ENCODE measurements at regions not wholly inside any gene's neighbourhood (a gene's known extent, or its start where the extent isn't known, plus 50 kb on each side); places are given as distances from the start of the nearest gene placed in this dataset.

DNA sequence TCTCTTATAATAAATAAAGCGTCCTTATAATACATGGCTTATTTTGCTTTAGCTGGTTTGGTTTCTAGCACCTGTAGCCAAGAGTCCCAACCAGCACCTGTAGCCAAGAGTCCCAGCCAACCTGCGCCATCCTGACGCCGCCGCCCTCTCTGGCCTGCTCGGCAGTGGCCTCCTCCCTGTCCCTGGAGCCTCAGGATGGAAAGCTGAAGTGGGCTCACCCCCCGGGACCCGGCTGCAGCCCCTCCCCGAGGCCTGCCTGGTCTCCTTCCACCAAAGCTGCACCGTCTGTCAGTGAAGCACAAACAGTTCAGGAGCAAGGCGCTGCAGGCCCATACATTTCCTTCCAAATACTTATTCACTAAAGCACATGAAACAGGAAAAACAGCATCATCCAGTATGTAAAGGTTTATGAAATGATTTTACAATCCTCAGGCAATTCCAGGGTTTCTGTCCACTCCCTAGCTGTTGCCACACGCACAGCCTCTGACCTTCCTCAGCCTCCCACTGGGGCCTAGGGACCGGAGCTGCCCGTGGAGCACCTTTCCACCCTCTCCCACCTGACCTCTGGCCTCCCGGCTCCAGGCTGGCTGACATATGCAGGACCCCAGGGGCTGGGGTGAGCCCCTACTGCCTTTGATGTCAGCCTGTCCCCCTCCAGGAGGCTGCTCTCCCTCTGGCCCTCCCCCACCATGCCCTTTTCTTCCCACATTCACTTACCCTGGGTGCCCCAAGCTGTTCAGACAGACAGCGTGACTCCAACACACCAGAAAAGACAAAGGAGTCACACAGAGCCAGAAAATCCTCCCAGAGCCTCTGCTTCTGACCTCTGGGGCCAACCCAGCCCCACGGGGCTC is 149.6 kb upstream of the PPP2R2D start:
- TF ChIP-seq GATA3 (IDR thresholded peaks at IDR 0.05; ENCODE audit: low read depth, low read length) (no peak), GATA2 (IDR thresholded peaks at IDR 0.05; ENCODE audit: low read depth, low read length) (no peak)

- TF ChIP-seq GATA2 (IDR thresholded peaks at IDR 0.05; ENCODE audit: low read depth, low read length) (no peak), GATA3 (IDR thresholded peaks at IDR 0.05; ENCODE audit: low read depth, low read length) (no peak)
Measured at GRCh38 chr10:131751827-131752775, 148.7 kb upstream of the PPP2R2D start.

DNA sequence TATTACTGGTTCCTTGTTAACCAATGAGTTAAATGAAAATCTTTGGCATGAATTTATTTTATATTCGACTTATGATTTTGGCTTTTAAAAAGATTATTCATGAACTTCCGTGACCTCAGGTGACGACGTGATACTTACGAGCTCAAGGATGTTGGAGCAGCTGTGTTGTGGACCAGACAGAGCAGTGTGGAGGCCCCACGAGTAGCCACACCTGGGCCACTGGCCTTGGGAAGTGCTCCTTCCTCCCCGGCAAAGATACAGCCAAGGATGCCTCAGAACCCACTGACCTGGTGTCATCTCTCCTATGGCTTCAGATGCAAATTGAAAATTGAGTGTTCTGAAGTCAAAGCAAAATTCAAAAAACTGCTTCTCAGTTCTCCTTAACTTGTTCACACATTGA is 147.5 kb upstream of the PPP2R2D start:
- TF ChIP-seq GATA2 (IDR thresholded peaks at IDR 0.05; ENCODE audit: low read depth, low read length) (no peak), GATA3 (IDR thresholded peaks at IDR 0.05; ENCODE audit: low read depth, low read length) (no peak)

DNA sequence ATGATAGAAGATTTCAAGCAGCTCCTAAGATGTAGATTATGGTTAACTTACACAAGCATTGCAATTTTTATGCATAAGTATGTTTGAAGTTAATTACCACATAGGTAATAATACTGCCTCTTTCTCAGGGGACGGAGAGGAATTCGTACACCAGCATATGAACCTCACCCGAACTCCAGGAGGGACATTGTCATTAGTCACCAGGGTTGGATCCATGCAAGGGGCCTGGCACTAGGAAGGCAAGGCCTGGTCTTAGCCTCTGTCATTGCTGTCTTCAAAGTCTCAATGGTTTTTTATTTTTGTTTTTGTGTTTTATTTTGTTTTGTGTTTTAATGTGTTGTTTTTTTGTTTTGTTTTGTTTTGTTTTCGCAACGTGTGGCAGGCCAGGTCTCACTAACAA is 145.6 kb upstream of the PPP2R2D start:
- TF ChIP-seq GATA3 (IDR thresholded peaks at IDR 0.05; ENCODE audit: low read depth, low read length) (no peak), GATA2 (IDR thresholded peaks at IDR 0.05; ENCODE audit: low read depth, low read length) (no peak)

- TF ChIP-seq GATA2 (IDR thresholded peaks at IDR 0.05; ENCODE audit: low read depth, low read length) (no peak), GATA3 (IDR thresholded peaks at IDR 0.05; ENCODE audit: low read depth, low read length) (no peak)
Measured at GRCh38 chr10:131757285-131758058, 143.3 kb upstream of the PPP2R2D start.

DNA sequence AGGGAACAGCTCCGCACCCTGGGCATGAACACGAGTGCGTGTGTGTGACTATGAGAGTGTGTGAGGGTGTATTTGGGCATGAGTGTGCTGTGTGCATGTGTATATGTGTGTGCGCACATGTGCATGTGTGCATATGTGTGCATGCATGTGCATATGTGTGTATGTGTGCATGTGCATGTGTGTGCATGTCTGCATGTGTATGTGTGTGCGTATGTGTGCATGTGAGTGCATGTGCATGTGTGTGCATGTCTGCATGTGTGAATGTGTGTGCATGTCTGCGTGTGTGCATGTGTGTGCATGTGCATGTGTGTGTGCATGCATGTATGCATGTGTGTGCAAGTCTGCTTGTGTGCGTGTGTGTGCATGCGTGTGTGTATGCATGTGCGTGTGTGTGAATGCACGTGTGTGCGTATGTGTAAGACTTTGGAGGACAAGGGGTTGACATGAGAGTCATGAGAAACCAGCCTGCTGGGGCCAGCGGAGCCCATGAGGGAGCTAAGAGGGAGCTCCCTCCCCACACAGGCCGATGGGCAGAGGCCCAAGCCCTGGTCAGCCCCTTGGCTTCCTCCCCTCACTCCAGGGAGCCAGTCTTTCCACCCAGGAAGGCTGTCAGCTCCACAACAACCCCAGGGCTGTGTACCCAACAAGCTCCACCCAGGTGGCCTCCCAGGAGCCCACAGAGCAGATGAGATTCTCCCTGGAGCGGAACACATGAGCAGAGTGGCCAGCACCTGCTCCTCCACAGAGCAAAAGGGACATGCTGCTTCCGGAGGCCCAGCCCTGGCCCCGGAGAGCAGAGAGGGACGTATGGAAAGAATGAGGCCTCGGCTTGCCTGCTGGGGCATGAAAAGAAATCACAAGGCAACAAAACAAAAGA is 142.5 kb upstream of the PPP2R2D start:
- TF ChIP-seq GATA2 (IDR thresholded peaks at IDR 0.05; ENCODE audit: low read depth, low read length) (no peak), GATA3 (IDR thresholded peaks at IDR 0.05; ENCODE audit: low read depth, low read length) (no peak)

- TF ChIP-seq GATA3 (IDR thresholded peaks at IDR 0.05; ENCODE audit: low read depth, low read length), result no peak
- no peak for TF ChIP-seq GATA2 (IDR thresholded peaks at IDR 0.05; ENCODE audit: low read depth, low read length)
Measured at GRCh38 chr10:131758939-131759301, 141.9 kb upstream of the PPP2R2D start.

DNA sequence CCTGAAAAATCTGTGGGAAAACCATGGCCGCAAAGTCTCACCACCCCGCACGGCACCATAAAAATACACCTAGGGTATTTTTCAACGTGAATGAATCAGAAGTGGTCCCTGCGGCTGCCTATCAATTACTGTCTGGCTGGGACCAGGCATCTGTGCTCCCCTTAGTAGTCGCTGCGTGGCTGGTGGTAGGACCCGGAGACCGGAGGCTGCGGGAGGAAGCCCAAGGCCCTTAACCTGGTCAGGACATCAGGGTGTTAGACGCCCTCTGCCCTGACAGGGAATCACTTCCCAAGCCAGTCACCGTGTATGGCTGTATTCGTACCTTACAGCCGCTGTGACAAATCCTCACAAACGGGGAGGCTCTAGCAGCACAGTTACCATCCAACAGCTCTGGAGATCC is 141.5 kb upstream of the PPP2R2D start:
- TF ChIP-seq GATA2 (IDR thresholded peaks at IDR 0.05; ENCODE audit: low read depth, low read length) (no peak), GATA3 (IDR thresholded peaks at IDR 0.05; ENCODE audit: low read depth, low read length) (no peak)

DNA sequence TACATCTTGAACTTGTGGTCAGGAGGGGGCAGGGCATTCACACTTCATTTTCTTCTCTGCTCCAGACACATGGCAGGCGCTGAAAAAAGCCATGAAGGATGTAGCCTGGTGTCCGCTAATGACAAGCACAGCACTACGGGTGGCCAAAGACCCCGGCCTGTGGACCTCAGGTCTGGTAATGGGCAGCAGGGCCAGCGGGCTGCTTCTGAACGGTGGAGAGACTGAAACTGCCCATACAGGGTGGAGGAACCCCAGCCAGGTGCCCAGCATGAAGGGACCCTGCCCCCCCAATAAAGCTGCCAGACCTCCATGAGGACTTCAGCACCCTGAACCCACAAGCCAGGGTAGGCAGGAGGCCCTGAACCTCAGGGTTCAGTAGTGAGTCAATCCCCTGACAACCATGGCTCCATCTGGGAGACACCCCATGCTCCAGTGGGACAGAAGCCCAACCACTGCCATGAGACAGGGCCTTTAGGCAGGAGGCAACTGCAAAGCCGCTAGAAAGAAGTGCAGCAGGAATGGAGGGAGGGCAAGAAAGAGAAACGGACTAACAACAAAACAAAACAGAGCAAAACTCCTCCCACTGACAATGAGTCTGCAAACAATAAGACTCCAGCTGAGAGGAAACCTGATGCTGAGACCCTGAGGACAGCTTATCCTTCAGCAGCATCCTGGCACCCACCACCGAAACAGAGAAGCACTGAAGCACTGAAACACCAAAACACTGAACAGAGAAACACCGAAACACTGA is 140.2 kb upstream of the PPP2R2D start:
- TF ChIP-seq GATA2 (IDR thresholded peaks at IDR 0.05; ENCODE audit: low read depth, low read length), result no peak
- no peak for TF ChIP-seq GATA3 (IDR thresholded peaks at IDR 0.05; ENCODE audit: low read depth, low read length)

GRCh38 chr10:131762789-131763696 is 137.8 kb upstream of the PPP2R2D start:
- no peak for TF ChIP-seq GATA2 (IDR thresholded peaks at IDR 0.05; ENCODE audit: low read depth, low read length)
- TF ChIP-seq GATA3 (IDR thresholded peaks at IDR 0.05; ENCODE audit: low read depth, low read length), result no peak

DNA sequence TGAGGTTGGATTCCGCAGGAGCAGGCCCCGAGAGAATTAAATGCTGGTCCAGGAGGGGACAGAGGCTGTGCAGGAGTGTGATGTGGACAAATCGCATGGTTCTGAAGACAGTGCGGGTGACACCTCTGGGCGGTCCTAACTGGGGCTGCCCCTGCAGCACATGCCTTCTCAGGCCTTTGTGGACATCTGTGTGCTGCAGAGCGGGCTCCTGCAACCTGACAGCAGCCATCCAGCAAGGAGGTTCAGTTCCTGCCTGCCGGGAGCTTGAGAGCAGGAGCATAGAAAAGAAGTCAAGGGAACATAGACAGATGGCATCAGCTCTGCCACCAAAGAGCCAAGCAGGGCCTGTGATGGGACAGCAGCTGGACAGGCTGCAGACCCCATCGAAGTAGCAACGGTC is 135.9 kb upstream of the PPP2R2D start:
- no peak for TF ChIP-seq GATA2 (IDR thresholded peaks at IDR 0.05; ENCODE audit: low read depth, low read length)
- TF ChIP-seq GATA3 (IDR thresholded peaks at IDR 0.05; ENCODE audit: low read depth, low read length), result no peak

Measured in SH-SY5Y (cell line).